K562 (cell line): ENCODE measurements at regions not wholly inside any gene's neighbourhood (a gene's known extent, or its start where the extent isn't known, plus 50 kb on each side); places are given as distances from the start of the nearest gene placed in this dataset.
"Not testable (repeated sequence)": the region's sequence is repeated elsewhere in the genome, so short reads cannot be mapped to it uniquely, and the experiment has no call there.

ENCODE experiments used
- ATAC-seq: fragments of 200-7000 bp; cut with Tn5 transposase; 3 replicates; pipeline ENCODE4 v1.9.1; 2020; ENCODE audit warnings: moderate library complexity
- BruUV-seq: library from RNA; stranded (reverse); fragments of 400-500 nt; replicated peaks from 2 replicates; lab custom pipeline; 2021; lab: Mats Ljungman, UMichigan
- CTCF ChIA-PET: fragments of 300-600 bp; formaldehyde crosslinking; extraction: SDS; loops from one replicate; lab custom pipeline; 2021; ENCODE audit warnings: low intra/inter-chr PET ratio; lab: Yijun Ruan, JAX
- POLR2A ChIA-PET: fragments of 300-600, 350-650 bp; sonication (Branson Sonifier 250); formaldehyde crosslinking; extraction: SDS; loops from one replicate; lab custom pipeline; 2021; ENCODE audit warnings: antibody characterized with exemption, inconsistent platforms; lab: Yijun Ruan, JAX
- DNase-seq, 4 experiments: peaks; one replicate each; pipeline versions ENCODE4 v3.0.0 to v3.0.0-alpha.2; 2011 to 2018; ENCODE audit warnings: low spot score in 3 of 4, mixed read lengths in 3 of 4; ENCODE audit errors: extremely low read depth in 1 of 4
- FAIRE-seq: peaks from 2 replicates; lab custom pipeline; 2011; peaks lifted over from hg19 to GRCh38; lab: Jason Lieb, UNC
- H2AFZ ChIP-seq: 2 replicates; pipeline ENCODE4 v1.6.0; 2011; ENCODE audit warnings: low read depth, low read length, control low read depth, inconsistent platforms
- H3K27ac ChIP-seq: fragments of 200-600 bp; 3 replicates; pipeline ENCODE4 v1.8.0; 2011; ENCODE audit warnings: low read depth, mild to moderate bottlenecking, control low read depth, inconsistent platforms, low read length, moderate library complexity, mixed read lengths; ENCODE audit errors: extremely low read depth
- H3K27me3 ChIP-seq, 2 experiments: fragments of 300-600 bp in 1 of 2; 2 replicates in 1 of 2; 3 replicates in 1 of 2; pipeline versions ENCODE4 v1.6.0 to v1.8.0; 2011; ENCODE audit warnings: inconsistent platforms in 2 of 2, low read length in 2 of 2, mild to moderate bottlenecking in 1 of 2, mixed read lengths in 1 of 2, moderate library complexity in 1 of 2; ENCODE audit not compliant: control insufficient read depth in 2 of 2, insufficient read depth in 2 of 2
- H3K36me3 ChIP-seq: fragments of 300-600 bp; 3 replicates; pipeline ENCODE4 v1.8.0; 2011; ENCODE audit warnings: mild to moderate bottlenecking, low read length, inconsistent platforms; ENCODE audit not compliant: control insufficient read depth, insufficient read depth
- H3K4me1 ChIP-seq, 2 experiments: fragments of 200-600 bp in 1 of 2; replicated peaks in 1 of 2; 2 replicates in 1 of 2; 3 replicates in 1 of 2; pipeline versions ENCODE4 v1.5.1 to v1.8.0; 2011; ENCODE audit warnings: inconsistent platforms in 2 of 2, low read length in 2 of 2, mild to moderate bottlenecking in 1 of 2, mixed read lengths in 1 of 2, moderate library complexity in 1 of 2; ENCODE audit not compliant: control insufficient read depth in 2 of 2, insufficient read depth in 2 of 2
- H3K4me2 ChIP-seq: 2 replicates; pipeline ENCODE4 v1.6.1; 2011; ENCODE audit warnings: low read length, control low read depth, inconsistent platforms, mixed read lengths; ENCODE audit not compliant: insufficient read depth
- H3K4me3 ChIP-seq: fragments of 200-600 bp; sonication (generic), shearing (Covaris generic); 2 replicates; pipeline ENCODE4 v1.5.1; 2016; ENCODE audit warnings: control low read depth, inconsistent platforms
- H3K79me2 ChIP-seq: fragments of 200-600 bp; 3 replicates; pipeline ENCODE4 v1.8.0; 2011; ENCODE audit warnings: low read length, inconsistent platforms; ENCODE audit not compliant: control insufficient read depth, insufficient read depth
- H3K9ac ChIP-seq, 2 experiments: 2 replicates each; pipeline versions ENCODE4 v1.6.0 to v1.6.1; 2011; ENCODE audit warnings: low read depth in 2 of 2, low read length in 2 of 2, control low read depth in 1 of 2, inconsistent platforms in 1 of 2, mild to moderate bottlenecking in 1 of 2, mixed read lengths in 1 of 2; ENCODE audit not compliant: insufficient read depth in 1 of 2
- H3K9me1 ChIP-seq: one replicate; pipeline ENCODE4 v1.6.0; 2011; ENCODE audit warnings: inconsistent platforms, mild to moderate bottlenecking, low read length, moderate library complexity; ENCODE audit not compliant: control insufficient read depth, insufficient read depth
- H3K9me3 ChIP-seq: replicated peaks from 2 replicates; pipeline ENCODE4 v1.5.1; 2011; ENCODE audit warnings: low read depth, low read length, inconsistent platforms; ENCODE audit not compliant: control insufficient read depth, insufficient read depth
- H4K20me1 ChIP-seq: replicated peaks from 2 replicates; pipeline ENCODE4 v1.6.1; 2011; ENCODE audit warnings: low read length, inconsistent platforms, mixed read lengths; ENCODE audit not compliant: control insufficient read depth, insufficient read depth
- WGBS: fragments of 100-300 bp; shearing (Covaris generic); methylation state at CpG from one replicate; pipeline ENCODE4 v1.1.6; 2016; ENCODE audit warnings: low coverage, mixed read lengths; ENCODE audit not compliant: insufficient coverage; ENCODE audit errors: missing lambda C conversion rate; 5-methylcytosine and 5-hydroxymethylcytosine counted together
- in situ Hi-C: fragments of 300-500 bp; cut with MboI; formaldehyde crosslinking; loops from 4 replicates; pipeline ENCODE4 v1.15.0; 2018; ENCODE audit warnings: inconsistent platforms, mixed read lengths
- intact Hi-C: fragments of 100-400 bp; cut with micrococcal nuclease; formaldehyde crosslinking; loops from 2 replicates; pipeline ENCODE4 v1.14.2; 2022

DNA sequence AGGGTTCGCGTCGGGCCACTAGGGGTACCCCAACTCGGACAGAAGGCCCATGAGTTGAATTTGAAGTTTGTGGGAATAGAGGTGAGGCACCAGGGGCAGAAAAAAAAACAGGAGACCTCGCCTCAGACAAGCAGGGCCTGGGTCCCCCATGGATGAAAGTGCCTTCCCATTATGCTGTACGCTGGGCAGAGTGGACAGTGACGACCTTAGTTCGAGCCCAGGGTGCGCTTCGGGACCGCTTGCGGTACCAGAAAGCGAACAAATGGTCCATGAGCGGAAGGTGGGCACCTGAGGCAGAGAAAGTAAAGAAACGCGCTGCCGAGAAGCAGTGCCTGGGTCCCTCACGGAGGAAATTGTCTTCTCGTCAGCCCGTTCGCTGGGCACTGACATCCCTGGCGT lies 400.8 kb upstream of the TPTE start:
- POLR2A ChIA-PET, DNase-seq, BruUV-seq, H3K36me3 ChIP-seq, H3K27me3 ChIP-seq, H3K9ac ChIP-seq, H3K4me3 ChIP-seq, H4K20me1 ChIP-seq, H3K9me3 ChIP-seq, in situ Hi-C loops, H3K27ac ChIP-seq, intact Hi-C loops, CTCF ChIA-PET, H3K79me2 ChIP-seq, H2AFZ ChIP-seq, FAIRE-seq, H3K4me2 ChIP-seq, H3K9me1 ChIP-seq, ATAC-seq: not testable (repeated sequence)
- peaks cover 0 to 14% of the 10 kb centered on the region in 2 experiments; a peak in 2 of 5 replicates for H3K4me1 ChIP-seq
- 26% methylated on average over 8 of the region's 22 CpGs for WGBS

DNA sequence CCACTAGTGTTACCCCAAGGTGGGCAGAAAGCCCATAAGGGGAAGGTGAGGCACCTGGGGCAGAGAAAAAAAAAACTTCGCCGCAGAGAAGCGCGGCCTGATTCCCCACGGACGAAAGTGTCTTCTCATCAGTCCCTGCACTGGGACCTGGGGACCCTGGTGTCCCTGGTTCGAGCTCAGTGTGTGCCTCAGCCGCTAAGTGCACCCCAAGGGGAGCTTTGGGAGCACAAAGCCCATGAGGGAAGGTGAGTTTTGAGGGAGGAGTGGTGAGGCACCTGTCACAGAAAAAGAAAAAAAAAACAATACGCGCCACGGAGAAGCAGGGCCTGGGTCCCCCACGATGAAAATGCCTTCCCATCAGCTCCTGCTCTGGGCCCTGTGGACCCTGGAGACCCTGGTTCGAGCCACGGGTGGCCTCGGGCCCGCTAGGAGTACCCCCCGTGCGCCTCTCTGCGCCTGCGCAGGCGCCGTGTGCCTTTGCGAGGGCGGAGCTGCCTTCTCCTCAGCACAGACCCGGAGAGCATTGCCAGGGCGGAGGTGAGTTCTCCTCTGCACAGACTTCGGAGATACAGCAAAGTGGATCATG lies 400.3 kb upstream of the TPTE start:
- BruUV-seq, H3K79me2 ChIP-seq, CTCF ChIA-PET, H2AFZ ChIP-seq, H4K20me1 ChIP-seq, DNase-seq, H3K27ac ChIP-seq, H3K9me3 ChIP-seq, in situ Hi-C loops, H3K36me3 ChIP-seq, intact Hi-C loops, POLR2A ChIA-PET, FAIRE-seq, H3K27me3 ChIP-seq, H3K9ac ChIP-seq, ATAC-seq, H3K4me3 ChIP-seq, H3K4me2 ChIP-seq, H3K9me1 ChIP-seq: not testable (repeated sequence)
- H3K4me1 ChIP-seq, result peaks cover 0 to 14% of the 10 kb centered on the region in 2 experiments; a peak in 2 of 5 replicates
- 55% methylated on average over 20 of the region's 27 CpGs for WGBS

- ATAC-seq, H2AFZ ChIP-seq, DNase-seq, H3K4me2 ChIP-seq, H3K27me3 ChIP-seq, intact Hi-C loops, H3K4me3 ChIP-seq, CTCF ChIA-PET, H3K27ac ChIP-seq, H3K36me3 ChIP-seq, in situ Hi-C loops, FAIRE-seq, H4K20me1 ChIP-seq, H3K79me2 ChIP-seq, BruUV-seq, H3K9me3 ChIP-seq, POLR2A ChIA-PET, H3K9ac ChIP-seq, H3K9me1 ChIP-seq: not testable (repeated sequence)
- H3K4me1 ChIP-seq, result peaks cover 0 to 14% of the 10 kb centered on the region in 2 experiments; a peak in 2 of 5 replicates
- WGBS, result 50% methylated on average over 15 of the region's 33 CpGs
Measured at GRCh38 chr21:10121816-10122455, 399.4 kb upstream of the TPTE start.
